Upper lobe of left lung (tissue), 6 donors: ENCODE measurements at regions not wholly inside any gene's neighbourhood (a gene's known extent, or its start where the extent isn't known, plus 50 kb on each side); places are given as distances from the start of the nearest gene placed in this dataset.

Source experiments
- ATAC-seq, 2 donors: fragments of 200-7000 bp; cut with Tn5 transposase; one replicate each; pipeline ENCODE4 v1.9.1; 2022; ENCODE audit warnings: mild to moderate bottlenecking in 2 of 2, moderate library complexity in 2 of 2; ENCODE audit not compliant: low FRiP score in 2 of 2
- DNase-seq, 2 donors: peaks; one replicate each; pipeline ENCODE4 v3.0.0-alpha.2; 2019 to 2020
- H3K27ac ChIP-seq, 4 donors: fragments of 200-600 bp; sonication (generic); one replicate each; pipeline ENCODE4 v1.5.1; 2016 to 2019
- H3K27me3 ChIP-seq, 4 donors: fragments of 200-600 bp; sonication (generic); one replicate each; pipeline ENCODE4 v1.5.1; 2017 to 2019
- H3K36me3 ChIP-seq, 4 donors: fragments of 200-600 bp; sonication (generic); one replicate each; pipeline ENCODE4 v1.5.1; 2016 to 2019
- H3K4me1 ChIP-seq, 4 donors: fragments of 200-600 bp; sonication (generic); one replicate each; pipeline ENCODE4 v1.5.1; 2018 to 2019
- H3K4me3 ChIP-seq, 4 donors: fragments of 200-600 bp; sonication (generic); one replicate each; pipeline ENCODE4 v1.5.1; 2017 to 2019; ENCODE audit warnings: mild to moderate bottlenecking in 2 of 4, moderate library complexity in 1 of 4
- H3K9me3 ChIP-seq, 4 donors: fragments of 200-600 bp; sonication (generic); one replicate each; pipeline ENCODE4 v1.5.1; 2018 to 2019
- CTCF ChIP-seq, 6 experiments: fragments of 450-650 bp in 4 of 6; fragments of 200-600 bp in 2 of 6; sonication (generic) in 2 of 6; IDR thresholded peaks; one replicate each; pipeline ENCODE4 v1.5.1; 2016 to 2019; ENCODE audit warnings: antibody characterized with exemption in 6 of 6
- EP300 ChIP-seq, 4 donors: sonication (generic); formaldehyde crosslinking; IDR thresholded peaks; one replicate each; pipeline ENCODE4 v1.5.1; 2017; ENCODE audit warnings: antibody characterized with exemption in 4 of 4, control low read depth in 2 of 4
- POLR2A ChIP-seq, 4 donors: fragments of 450-650 bp; IDR thresholded peaks; one replicate each; pipeline ENCODE4 v1.5.1; 2016 to 2017; ENCODE audit warnings: antibody characterized with exemption in 4 of 4, mild to moderate bottlenecking in 2 of 4
- POLR2AphosphoS5 ChIP-seq, 2 donors: sonication (generic); formaldehyde crosslinking; IDR thresholded peaks; one replicate each; pipeline ENCODE4 v1.5.1; 2017; ENCODE audit warnings: antibody characterized with exemption in 2 of 2
- WGBS, 2 donors: methylation state at CpG; one replicate each; pipeline ENCODE4 v1.1.5; 2017 to 2018; 5-methylcytosine and 5-hydroxymethylcytosine counted together
- donor health status: DM: no; HTN: no; CAD: no; lungs with moderate emphysema.
- donor health status: DM: no; HTN: yes; CAD: no; lungs with severe emphysema.

DNA sequence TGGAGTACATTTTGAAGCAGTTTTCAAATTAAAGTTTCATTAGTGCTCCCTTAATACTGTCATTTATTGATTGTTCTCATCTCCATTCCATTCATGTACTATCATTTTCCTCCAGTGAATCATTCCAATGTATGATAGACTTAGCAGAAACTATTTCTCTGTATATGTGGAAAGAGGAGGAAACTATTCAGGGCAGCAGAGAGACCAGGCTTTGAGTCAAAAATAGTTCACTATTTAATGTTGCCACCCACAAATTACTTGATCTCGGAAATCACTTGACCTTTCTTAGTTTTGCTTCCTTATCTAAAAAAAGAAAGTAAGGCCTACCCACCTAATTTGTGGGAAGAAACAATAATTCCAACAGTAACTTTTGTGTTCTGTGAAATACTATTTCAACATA lies 610.5 kb upstream of the ZNF385D start:
- 25 to 30% methylated on average over 1 of the region's 1 CpG for WGBS, 2 donors
- H3K27ac ChIP-seq: no peak overlapping the region

GRCh38 chr3:22364851-22365250 lies 613.8 kb upstream of the ZNF385D start:
- no peaks in the 10 kb centered on the region for H3K9me3 ChIP-seq
- no peak for ATAC-seq
- no peak overlapping the region for H3K27ac ChIP-seq
- no peak for DNase-seq
- H3K36me3 ChIP-seq: no peaks in the 10 kb centered on the region
- TF ChIP-seq POLR2A (IDR thresholded peaks at IDR 0.05) (no peak), POLR2AphosphoS5 (IDR thresholded peaks at IDR 0.05) (no peak), CTCF (IDR thresholded peaks at IDR 0.05) (no peak), EP300 (IDR thresholded peaks at IDR 0.05) (no peak)
- no peaks in the 10 kb centered on the region for H3K27me3 ChIP-seq
- H3K4me3 ChIP-seq: no peak overlapping the region
- WGBS, 2 donors: 83 to 86% methylated on average over 1 of the region's 1 CpG
- no peaks in the 10 kb centered on the region for H3K4me1 ChIP-seq

More for the DNA sequence above, 610.5 kb upstream of the ZNF385D start:
- Histone ChIP-seq H3K4me1 (no peaks in the 10 kb centered on the region), H3K4me3 (no peak overlapping the region), H3K9me3 (no peaks in the 10 kb centered on the region), H3K27me3 (no peaks in the 10 kb centered on the region), H3K36me3 (no peaks in the 10 kb centered on the region)
- no peak for DNase-seq
- peak in 1 of 2 donors; percentile 56 for ATAC-seq
- no peak for TF ChIP-seq POLR2AphosphoS5 (IDR thresholded peaks at IDR 0.05)
- no peak for TF ChIP-seq EP300 (IDR thresholded peaks at IDR 0.05)
- TF ChIP-seq CTCF (IDR thresholded peaks at IDR 0.05): no peak

DNA sequence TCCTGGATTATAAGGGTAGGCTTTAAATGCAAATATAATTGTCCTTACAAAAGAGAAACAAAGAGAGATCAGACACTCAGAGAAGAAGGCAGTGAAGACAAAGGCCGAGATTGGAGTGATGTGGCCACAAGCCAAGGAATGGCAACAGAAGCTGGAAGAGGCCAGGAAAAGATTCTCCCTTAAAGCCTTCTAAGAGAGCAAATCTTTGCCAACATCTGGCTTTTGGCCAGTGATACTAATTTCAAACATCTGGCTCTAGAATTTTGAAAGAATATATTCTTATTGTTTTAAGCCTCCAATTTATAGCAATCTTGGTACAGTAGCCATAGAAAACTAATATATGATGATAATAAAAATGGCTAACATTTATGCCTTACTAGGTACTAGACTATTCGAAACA lies 615.8 kb upstream of the ZNF385D start:
- H3K27ac ChIP-seq: no peak overlapping the region
- DNase-seq: no peak
- TF ChIP-seq POLR2A (IDR thresholded peaks at IDR 0.05): no peak
- peaks cover 0 to 3% (median under 1%) of the 10 kb centered on the region in 4 donors for H3K4me1 ChIP-seq
- WGBS, 2 donors: 34 to 60% methylated on average over 2 of the region's 2 CpGs
- H3K4me3 ChIP-seq: no peak overlapping the region
- no peaks in the 10 kb centered on the region for H3K9me3 ChIP-seq
- H3K36me3 ChIP-seq: no peaks in the 10 kb centered on the region
- no peaks in the 10 kb centered on the region for H3K27me3 ChIP-seq
- ATAC-seq: no peak

DNA sequence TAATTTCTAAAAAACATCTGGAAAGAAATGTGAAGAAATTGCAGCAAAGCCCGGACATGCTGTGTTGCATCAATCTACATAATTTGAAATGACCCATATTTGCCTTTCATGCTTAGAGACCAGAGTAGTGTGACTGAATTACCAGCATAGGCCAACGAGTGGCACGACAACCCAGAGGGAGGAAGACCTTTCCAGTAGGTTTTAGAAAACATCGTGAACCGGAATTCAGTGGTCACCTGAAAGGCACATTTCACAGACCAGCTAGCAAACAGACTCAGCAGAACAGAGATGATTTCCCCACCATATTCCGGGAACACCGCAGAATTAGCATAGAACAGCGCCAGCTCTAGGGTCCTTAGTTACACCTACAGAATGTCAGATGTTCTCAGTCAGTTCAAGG lies 620.0 kb upstream of the ZNF385D start:
- no peak overlapping the region for H3K4me3 ChIP-seq
- DNase-seq (no peak), ATAC-seq (no peak)
- H3K27me3 ChIP-seq: peaks cover 0 to 4% (median 1%) of the 10 kb centered on the region in 4 donors
- no peaks in the 10 kb centered on the region for H3K9me3 ChIP-seq
- 67 to 85% methylated on average over 8 of the region's 8 CpGs for WGBS, 2 donors
- peaks cover 3 to 14% (median 9%) of the 10 kb centered on the region in 4 donors for H3K4me1 ChIP-seq
- TF ChIP-seq POLR2AphosphoS5 (IDR thresholded peaks at IDR 0.05): no peak
- TF ChIP-seq CTCF (IDR thresholded peaks at IDR 0.05): no peak
- TF ChIP-seq EP300 (IDR thresholded peaks at IDR 0.05): no peak
- TF ChIP-seq POLR2A (IDR thresholded peaks at IDR 0.05): no peak
- no peaks in the 10 kb centered on the region for H3K36me3 ChIP-seq
- H3K27ac ChIP-seq: no peak overlapping the region

GRCh38 chr3:22371607-22372291 lies 620.7 kb upstream of the ZNF385D start:
- Histone ChIP-seq H3K4me3 (peak overlapping the region in 3 of 4 donors; percentile 31 to 43 (median 38)), H3K27ac (no peak overlapping the region), H3K27me3 (peaks cover 0 to 4% (median 1%) of the 10 kb centered on the region in 4 donors), H3K36me3 (no peaks in the 10 kb centered on the region), H3K9me3 (no peaks in the 10 kb centered on the region), H3K4me1 (peaks cover 3 to 14% (median 9%) of the 10 kb centered on the region in 4 donors)
- ATAC-seq (peak in 1 of 2 donors; percentile 34), DNase-seq (peak in 1 of 2 donors; percentile 67)
- WGBS, 2 donors: 5 to 7% methylated on average over 20 to 23 of the region's 23 CpGs
- TF ChIP-seq POLR2A (IDR thresholded peaks at IDR 0.05) (no peak), POLR2AphosphoS5 (IDR thresholded peaks at IDR 0.05) (no peak), EP300 (IDR thresholded peaks at IDR 0.05) (no peak), CTCF (IDR thresholded peaks at IDR 0.05) (no peak)
